PC-3 (cell line): ENCODE measurements at regions not wholly inside any gene's neighbourhood (a gene's known extent, or its start where the extent isn't known, plus 50 kb on each side); places are given as distances from the start of the nearest gene placed in this dataset.

ENCODE experiments used
- EZH2 ChIP-seq: fragments of 300-600 bp; sonication (generic); IDR thresholded peaks from one replicate; pipeline ENCODE4 v1.6.1; 2017; ENCODE audit warnings: antibody characterized with exemption, mild to moderate bottlenecking, low read length; ENCODE audit not compliant: unreplicated experiment
- EZH2phosphoT487 ChIP-seq: fragments of 300-600 bp; sonication (generic); IDR thresholded peaks from 2 replicates; pipeline ENCODE4 v1.6.1; 2018; ENCODE audit warnings: mild to moderate bottlenecking, antibody characterized with exemption, low read length, borderline replicate concordance
- TF ChIP-seq, protein P1 (sequence below): fragments of 300-600 bp; sonication (generic); conservative IDR thresholded peaks from 2 replicates; pipeline ENCODE4 v1.5.1; 2017; ENCODE audit warnings: antibody characterized with exemption, low read depth, mild to moderate bottlenecking, low read length

DNA sequence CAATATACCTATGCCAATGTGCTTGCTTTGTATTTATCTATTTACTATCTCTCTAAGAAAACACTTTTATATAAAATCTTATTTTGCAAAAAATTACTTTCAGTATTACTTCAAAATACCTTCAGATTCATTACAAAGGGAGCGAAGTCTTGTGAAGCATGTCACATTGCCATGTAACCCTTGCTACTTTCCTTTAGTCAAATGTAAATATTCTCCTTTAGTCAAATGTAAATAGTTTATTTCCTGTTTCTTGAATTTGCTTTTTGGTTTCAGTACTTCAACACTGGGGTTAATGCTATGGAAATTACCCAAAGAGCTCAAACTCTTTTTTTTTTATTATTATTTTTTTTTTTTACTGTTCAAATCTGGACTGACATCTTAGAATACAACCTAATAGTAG is 383.3 kb downstream of the GRXCR1 start:
- TF ChIP-seq, protein P1, sequence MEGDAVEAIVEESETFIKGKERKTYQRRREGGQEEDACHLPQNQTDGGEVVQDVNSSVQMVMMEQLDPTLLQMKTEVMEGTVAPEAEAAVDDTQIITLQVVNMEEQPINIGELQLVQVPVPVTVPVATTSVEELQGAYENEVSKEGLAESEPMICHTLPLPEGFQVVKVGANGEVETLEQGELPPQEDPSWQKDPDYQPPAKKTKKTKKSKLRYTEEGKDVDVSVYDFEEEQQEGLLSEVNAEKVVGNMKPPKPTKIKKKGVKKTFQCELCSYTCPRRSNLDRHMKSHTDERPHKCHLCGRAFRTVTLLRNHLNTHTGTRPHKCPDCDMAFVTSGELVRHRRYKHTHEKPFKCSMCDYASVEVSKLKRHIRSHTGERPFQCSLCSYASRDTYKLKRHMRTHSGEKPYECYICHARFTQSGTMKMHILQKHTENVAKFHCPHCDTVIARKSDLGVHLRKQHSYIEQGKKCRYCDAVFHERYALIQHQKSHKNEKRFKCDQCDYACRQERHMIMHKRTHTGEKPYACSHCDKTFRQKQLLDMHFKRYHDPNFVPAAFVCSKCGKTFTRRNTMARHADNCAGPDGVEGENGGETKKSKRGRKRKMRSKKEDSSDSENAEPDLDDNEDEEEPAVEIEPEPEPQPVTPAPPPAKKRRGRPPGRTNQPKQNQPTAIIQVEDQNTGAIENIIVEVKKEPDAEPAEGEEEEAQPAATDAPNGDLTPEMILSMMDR: no peak
- no peak for TF ChIP-seq EZH2
- TF ChIP-seq EZH2phosphoT487: no peak
